ENCODE measurements at regions not wholly inside any gene's neighbourhood (a gene's known extent, or its start where the extent isn't known, plus 50 kb on each side); places are given as distances from the start of the nearest gene placed in this dataset.

GRCh38 chr11:115585361-115586024 is 81.3 kb upstream of the CADM1 start:
- FAIRE-seq, result no peak
- peaks cover 0 to 6% (median 0%) of the 10 kb centered on the region in 3 donors for H3K9me3 ChIP-seq (ENCODE audit: control insufficient read depth in 2 of 3, insufficient read depth in 1 of 3, low read length in 3 of 3)
- no peak for TF ChIP-seq CTCF (IDR thresholded peaks at IDR 0.05; ENCODE audit: borderline replicate concordance, extremely low read depth, insufficient read depth)
- H3K27me3 ChIP-seq (ENCODE audit: control insufficient read depth, insufficient read depth, low read length), result no peaks in the 10 kb centered on the region
- no peaks in the 10 kb centered on the region for H3K36me3 ChIP-seq (ENCODE audit: control insufficient read depth in 2 of 3, insufficient read depth in 3 of 3, low read length in 3 of 3)
- H3K27ac ChIP-seq (ENCODE audit: low read depth in 2 of 2, low read length in 2 of 2), result no peak overlapping the region
- no peak for DNase-seq
- intact Hi-C loops (cut with DNase I), result no loop called here
- peaks cover 0 to 16% (median 5%) of the 10 kb centered on the region in 3 donors for H3K4me1 ChIP-seq (ENCODE audit: control insufficient read depth in 2 of 3, insufficient read depth in 2 of 3, low read depth in 1 of 3, low read length in 3 of 3)
- H3K9ac ChIP-seq (ENCODE audit: low read length in 3 of 3), result no peak overlapping the region
- no peak overlapping the region for H3K4me3 ChIP-seq (ENCODE audit: low read length in 3 of 3)

GRCh38 chr11:115581871-115582639 is 77.8 kb upstream of the CADM1 start:
- no peak for TF ChIP-seq CTCF (IDR thresholded peaks at IDR 0.05; ENCODE audit: borderline replicate concordance, extremely low read depth, insufficient read depth)
- FAIRE-seq, result no peak
- no peak overlapping the region for H3K9ac ChIP-seq (ENCODE audit: low read length in 3 of 3)
- H3K4me3 ChIP-seq (ENCODE audit: low read length in 3 of 3), result no peak overlapping the region
- intact Hi-C loops (cut with DNase I), result no loop called here
- H3K9me3 ChIP-seq (ENCODE audit: control insufficient read depth in 2 of 3, insufficient read depth in 1 of 3, low read length in 3 of 3), result no peaks in the 10 kb centered on the region
- H3K27ac ChIP-seq (ENCODE audit: low read depth in 2 of 2, low read length in 2 of 2), result no peak overlapping the region
- H3K4me1 ChIP-seq (ENCODE audit: control insufficient read depth in 2 of 3, insufficient read depth in 2 of 3, low read depth in 1 of 3, low read length in 3 of 3), result peaks cover 0 to 16% (median 5%) of the 10 kb centered on the region in 3 donors
- no peaks in the 10 kb centered on the region for H3K36me3 ChIP-seq (ENCODE audit: control insufficient read depth in 2 of 3, insufficient read depth in 3 of 3, low read length in 3 of 3)
- H3K27me3 ChIP-seq (ENCODE audit: control insufficient read depth, insufficient read depth, low read length), result no peaks in the 10 kb centered on the region
- DNase-seq, result peak in 4 of 5 donors; percentile 54 to 76 (median 62)

GRCh38 chr11:115580927-115581680 is 76.9 kb upstream of the CADM1 start:
- Histone ChIP-seq H3K27ac (ENCODE audit: low read depth in 2 of 2, low read length in 2 of 2) (no peak overlapping the region), H3K36me3 (ENCODE audit: control insufficient read depth in 2 of 3, insufficient read depth in 3 of 3, low read length in 3 of 3) (no peaks in the 10 kb centered on the region), H3K4me1 (ENCODE audit: control insufficient read depth in 2 of 3, insufficient read depth in 2 of 3, low read depth in 1 of 3, low read length in 3 of 3) (peaks cover 0 to 16% (median 5%) of the 10 kb centered on the region in 3 donors), H3K9ac (ENCODE audit: low read length in 3 of 3) (no peak overlapping the region), H3K4me3 (ENCODE audit: low read length in 3 of 3) (no peak overlapping the region), H3K27me3 (ENCODE audit: control insufficient read depth, insufficient read depth, low read length) (no peaks in the 10 kb centered on the region), H3K9me3 (ENCODE audit: control insufficient read depth in 2 of 3, insufficient read depth in 1 of 3, low read length in 3 of 3) (no peaks in the 10 kb centered on the region)
- intact Hi-C loops (cut with DNase I), result no loop called here
- FAIRE-seq (no peak), DNase-seq (peak in 3 of 5 donors; percentile 43 to 89 (median 73))
- TF ChIP-seq CTCF (IDR thresholded peaks at IDR 0.05; ENCODE audit: borderline replicate concordance, extremely low read depth, insufficient read depth), result no peak
